Heart left ventricle (tissue), 13 donors: ENCODE measurements at regions not wholly inside any gene's neighbourhood (a gene's known extent, or its start where the extent isn't known, plus 50 kb on each side); places are given as distances from the start of the nearest gene placed in this dataset.

ENCODE experiments used
- POLR2A ChIP-seq, 2 donors: fragments of 450-650 bp; IDR thresholded peaks; one replicate each; pipeline ENCODE4 v1.6.1; 2017; ENCODE audit warnings: antibody characterized with exemption in 2 of 2, mild to moderate bottlenecking in 2 of 2, moderate library complexity in 2 of 2
- TF ChIP-seq, protein P1 (sequence below), 12 donors: fragments of 200-600 bp; sonication (generic) in 4 of 12; IDR thresholded peaks; one replicate each; pipeline versions ENCODE4 v1.5.0 to v1.8.0; 2018 to 2022; ENCODE audit warnings: antibody characterized with exemption in 12 of 12, mild to moderate bottlenecking in 5 of 12
- donor health status: ischemic (EF 13 %, LVEDD 7.1; RV severe dilation, severe dysfunction).
- donor health status: DM: no; HTN: yes; CAD: no.
- donor health status: DM: no; HTN: no; CAD: no.
- donor health status: ischemic (EF 25% LVEDD 6.9; RV normal size, moderate dysfunction).
- donor health status: ischemic (EF 25% LVEDD 5.7; RV mildly dilated, moderate dysfunction).
- donor health status: ischemic (EF 35%, LVEDD 5.7; RV mildly dilated, moderate dysfunction).
- donor health status: nonischemic (EF 11% LVEDD 7.7; RV severe dilation, severe dysfunction).
- donor health status: DM: yes; HTN: yes; CAD: no.
- donor health status: PGD.
- donor health status: ischemic (EF 29% LVEDD 5.4; RV normal size, mild dysfunction).
- donor health status: nonischemic (EF 23%, LVEDD 6.1; RV moderate dilation, normal function).

DNA sequence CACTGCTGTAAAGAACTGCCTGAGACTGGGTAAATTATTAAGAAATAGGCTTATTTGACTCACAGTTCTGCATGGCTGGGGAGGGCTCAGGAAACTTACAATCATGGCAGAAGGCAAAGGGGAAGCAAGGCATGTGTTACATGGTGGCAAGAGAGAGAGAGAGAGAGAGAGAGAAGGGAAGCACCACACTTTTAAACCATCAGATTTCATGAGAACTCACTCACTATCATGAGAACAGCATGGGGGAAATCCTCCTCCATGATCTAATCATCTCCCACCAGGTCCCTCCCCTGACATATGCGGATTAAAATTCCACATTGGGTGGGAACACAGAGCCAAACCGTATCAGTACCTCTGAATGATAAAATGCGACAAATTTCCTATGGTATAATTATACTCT is 203.9 kb upstream of the MARCKS start:
- TF ChIP-seq, protein P1, sequence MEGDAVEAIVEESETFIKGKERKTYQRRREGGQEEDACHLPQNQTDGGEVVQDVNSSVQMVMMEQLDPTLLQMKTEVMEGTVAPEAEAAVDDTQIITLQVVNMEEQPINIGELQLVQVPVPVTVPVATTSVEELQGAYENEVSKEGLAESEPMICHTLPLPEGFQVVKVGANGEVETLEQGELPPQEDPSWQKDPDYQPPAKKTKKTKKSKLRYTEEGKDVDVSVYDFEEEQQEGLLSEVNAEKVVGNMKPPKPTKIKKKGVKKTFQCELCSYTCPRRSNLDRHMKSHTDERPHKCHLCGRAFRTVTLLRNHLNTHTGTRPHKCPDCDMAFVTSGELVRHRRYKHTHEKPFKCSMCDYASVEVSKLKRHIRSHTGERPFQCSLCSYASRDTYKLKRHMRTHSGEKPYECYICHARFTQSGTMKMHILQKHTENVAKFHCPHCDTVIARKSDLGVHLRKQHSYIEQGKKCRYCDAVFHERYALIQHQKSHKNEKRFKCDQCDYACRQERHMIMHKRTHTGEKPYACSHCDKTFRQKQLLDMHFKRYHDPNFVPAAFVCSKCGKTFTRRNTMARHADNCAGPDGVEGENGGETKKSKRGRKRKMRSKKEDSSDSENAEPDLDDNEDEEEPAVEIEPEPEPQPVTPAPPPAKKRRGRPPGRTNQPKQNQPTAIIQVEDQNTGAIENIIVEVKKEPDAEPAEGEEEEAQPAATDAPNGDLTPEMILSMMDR (IDR thresholded peaks at IDR 0.05): no peak
- no peak for TF ChIP-seq POLR2A (IDR thresholded peaks at IDR 0.05)
